Naive B cell (primary cell): ENCODE measurements at regions not wholly inside any gene's neighbourhood (a gene's known extent, or its start where the extent isn't known, plus 50 kb on each side); places are given as distances from the start of the nearest gene placed in this dataset.
"Not testable (repeated sequence)": the region's sequence is repeated elsewhere in the genome, so short reads cannot be mapped to it uniquely, and the experiment has no call there.

Experiments
- ATAC-seq, 2 donors: fragments of 150-1000 bp; cut with Tn5 transposase; 2 replicates each; pipeline ENCODE4 v1.10.0; 2021; ENCODE audit warnings: low read depth in 2 of 2, mild to moderate bottlenecking in 2 of 2, moderate library complexity in 2 of 2
- DNase-seq: peaks from one replicate; pipeline ENCODE4 v3.0.0; 2022
- H3K27ac Mint-ChIP-seq, 6 donors: one replicate each; pipeline ENCODE4 v1.8.0; 2020 to 2022; ENCODE audit warnings: mild to moderate bottlenecking in 6 of 6, mixed read lengths in 6 of 6, moderate library complexity in 5 of 6, inconsistent platforms in 2 of 6
- H3K27me3 Mint-ChIP-seq, 3 donors: one replicate each; pipeline ENCODE4 v1.8.0; 2021 to 2022; ENCODE audit warnings: mixed read lengths in 3 of 3, mild to moderate bottlenecking in 1 of 3
- H3K36me3 Mint-ChIP-seq, 2 donors: one replicate each; pipeline ENCODE4 v1.8.0; 2020 to 2022; ENCODE audit warnings: mixed read lengths in 2 of 2, inconsistent platforms in 1 of 2, mild to moderate bottlenecking in 1 of 2
- H3K4me1 Mint-ChIP-seq, 3 donors: one replicate each; pipeline ENCODE4 v1.8.0; 2020 to 2022; ENCODE audit warnings: mixed read lengths in 3 of 3, inconsistent platforms in 1 of 3, mild to moderate bottlenecking in 1 of 3, moderate library complexity in 1 of 3
- H3K4me3 Mint-ChIP-seq, 8 donors: one replicate each; pipeline ENCODE4 v1.8.0; 2020 to 2022; ENCODE audit warnings: mild to moderate bottlenecking in 8 of 8, mixed read lengths in 8 of 8, moderate library complexity in 8 of 8, inconsistent platforms in 2 of 8
- H3K9me3 Mint-ChIP-seq, 7 donors: one replicate each; pipeline ENCODE4 v1.8.0; 2020 to 2022; ENCODE audit warnings: mixed read lengths in 7 of 7, mild to moderate bottlenecking in 5 of 7, inconsistent platforms in 2 of 7, moderate library complexity in 1 of 7

GRCh38 chr14:48598458-48598857 lies 923.1 kb upstream of the MDGA2 start:
- no peaks in the 10 kb centered on the region for H3K36me3 Mint-ChIP-seq
- H3K9me3 Mint-ChIP-seq: peaks cover 0 to 1% (median 0%) of the 10 kb centered on the region in 7 donors
- H3K4me1 Mint-ChIP-seq: no peaks in the 10 kb centered on the region
- no peaks in the 10 kb centered on the region for H3K27me3 Mint-ChIP-seq
- H3K27ac Mint-ChIP-seq: no peak overlapping the region
- DNase-seq: no peak
- no peak for ATAC-seq
- no peak overlapping the region for H3K4me3 Mint-ChIP-seq

GRCh38 chr14:48586099-48586498 lies 910.7 kb upstream of the MDGA2 start:
- Mint-ChIP-seq H3K27ac (no peak overlapping the region), H3K4me3 (no peak overlapping the region), H3K9me3 (peaks cover 0 to 3% (median 0%) of the 10 kb centered on the region in 7 donors), H3K27me3 (no peaks in the 10 kb centered on the region), H3K4me1 (no peaks in the 10 kb centered on the region), H3K36me3 (no peaks in the 10 kb centered on the region)
- DNase-seq (no peak), ATAC-seq (no peak)

DNA sequence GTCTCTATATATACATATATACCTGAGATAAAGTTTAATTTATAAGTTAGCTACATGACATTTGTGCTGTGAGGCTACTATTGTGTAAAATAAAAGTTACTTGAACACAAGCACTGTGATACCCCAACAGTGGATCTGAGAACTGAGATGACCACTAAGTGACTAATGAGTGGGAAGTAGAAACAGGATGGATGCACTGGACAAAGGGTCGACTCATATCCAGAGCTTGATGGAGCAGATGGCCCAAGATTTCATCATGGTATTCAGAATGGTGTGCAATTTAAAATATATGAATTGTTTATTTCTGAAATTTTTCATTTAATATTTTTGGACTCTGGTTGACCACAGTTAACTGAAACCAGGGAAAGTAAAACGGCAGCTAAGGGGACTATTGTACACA lies 908.6 kb upstream of the MDGA2 start:
- ATAC-seq (no peak), DNase-seq (no peak)
- H3K27me3 Mint-ChIP-seq: no peaks in the 10 kb centered on the region
- no peaks in the 10 kb centered on the region for H3K4me1 Mint-ChIP-seq
- no peak overlapping the region for H3K4me3 Mint-ChIP-seq
- H3K36me3 Mint-ChIP-seq: no peaks in the 10 kb centered on the region
- H3K27ac Mint-ChIP-seq: no peak overlapping the region
- no peaks in the 10 kb centered on the region for H3K9me3 Mint-ChIP-seq

DNA sequence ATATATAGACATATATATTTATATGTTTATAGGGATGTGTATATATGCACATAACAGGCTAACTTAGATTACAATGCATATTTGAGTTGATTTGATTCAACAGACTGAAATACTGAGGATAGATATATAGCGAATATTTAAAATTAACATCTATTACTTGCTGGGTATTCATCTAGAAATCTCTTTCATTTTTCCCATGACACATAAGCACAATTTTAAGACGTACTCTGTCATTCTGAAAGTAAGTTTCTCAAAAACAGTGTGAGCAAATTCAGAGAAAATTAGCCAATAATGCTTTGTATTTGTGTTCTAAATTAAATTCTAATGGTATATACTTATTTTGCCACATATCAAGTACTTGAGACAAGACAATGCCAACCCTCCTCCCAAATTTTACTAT lies 907.5 kb upstream of the MDGA2 start:
- DNase-seq (no peak), ATAC-seq (no peak)
- Mint-ChIP-seq H3K27ac (no peak overlapping the region), H3K27me3 (no peaks in the 10 kb centered on the region), H3K9me3 (no peaks in the 10 kb centered on the region), H3K4me1 (no peaks in the 10 kb centered on the region), H3K4me3 (no peak overlapping the region), H3K36me3 (no peaks in the 10 kb centered on the region)

GRCh38 chr14:48580692-48581091 lies 905.3 kb upstream of the MDGA2 start:
- Mint-ChIP-seq H3K4me3 (no peak overlapping the region), H3K27ac (no peak overlapping the region), H3K9me3 (peaks cover 0 to 3% (median 0%) of the 10 kb centered on the region in 7 donors), H3K4me1 (no peaks in the 10 kb centered on the region), H3K36me3 (no peaks in the 10 kb centered on the region), H3K27me3 (no peaks in the 10 kb centered on the region)
- ATAC-seq (no peak), DNase-seq (no peak)

DNA sequence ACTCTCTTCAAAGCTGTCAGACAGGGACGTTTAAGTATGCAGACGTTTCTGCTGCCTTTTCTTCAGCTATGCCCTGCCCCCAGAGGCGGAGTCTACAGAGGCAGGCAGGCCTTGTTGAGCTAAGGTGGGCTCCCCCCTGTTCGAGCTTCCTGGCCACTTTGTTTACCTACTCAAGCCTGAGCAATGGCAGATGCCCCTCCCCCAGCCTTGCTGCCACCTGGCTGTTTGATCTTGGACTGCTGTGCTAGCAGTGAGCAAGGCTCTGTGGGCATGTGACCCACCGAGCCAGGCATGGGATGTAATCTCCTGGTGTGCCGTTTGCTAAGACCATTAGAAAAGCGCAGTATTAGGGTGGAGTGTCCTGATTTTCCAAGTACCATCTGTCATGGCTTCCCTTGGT lies 900.4 kb upstream of the MDGA2 start:
- Mint-ChIP-seq H3K36me3 (no peaks in the 10 kb centered on the region), H3K4me3 (no peak overlapping the region), H3K27ac (no peak overlapping the region), H3K9me3 (peaks cover 0 to 27% (median 3%) of the 10 kb centered on the region in 7 donors), H3K4me1 (no peaks in the 10 kb centered on the region), H3K27me3 (no peaks in the 10 kb centered on the region)
- ATAC-seq (no peak), DNase-seq (no peak)

DNA sequence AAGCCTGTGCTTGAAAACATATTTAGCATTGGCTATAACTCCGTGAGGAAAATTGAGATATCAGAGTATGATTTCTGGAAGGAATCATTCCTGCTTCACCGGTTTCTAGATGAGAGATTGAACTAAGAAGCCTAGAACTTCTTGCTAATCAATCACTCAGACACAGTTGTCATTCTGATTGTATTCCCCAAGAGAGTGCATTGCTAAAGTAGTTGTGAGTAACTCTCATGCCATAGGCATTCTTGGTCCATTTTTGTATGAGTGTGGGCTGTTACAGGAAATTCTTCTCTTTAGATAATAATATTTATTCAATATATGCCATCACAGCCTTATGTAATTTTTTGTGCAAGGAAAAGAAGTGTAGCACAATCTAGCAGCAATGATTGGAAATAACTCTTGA lies 893.3 kb upstream of the MDGA2 start:
- Mint-ChIP-seq H3K27ac (no peak overlapping the region), H3K9me3 (peaks cover under 1 to 25% (median 9%) of the 10 kb centered on the region in 7 donors), H3K36me3 (no peaks in the 10 kb centered on the region), H3K27me3 (no peaks in the 10 kb centered on the region), H3K4me1 (no peaks in the 10 kb centered on the region), H3K4me3 (no peak overlapping the region)
- DNase-seq: no peak
- no peak for ATAC-seq

GRCh38 chr14:48568252-48568651 lies 892.8 kb upstream of the MDGA2 start:
- Mint-ChIP-seq H3K36me3 (no peaks in the 10 kb centered on the region), H3K27me3 (no peaks in the 10 kb centered on the region), H3K4me3 (no peak overlapping the region), H3K27ac (no peak overlapping the region), H3K4me1 (no peaks in the 10 kb centered on the region), H3K9me3 (peaks cover 4 to 26% (median 12%) of the 10 kb centered on the region in 7 donors)
- no peak for ATAC-seq
- no peak for DNase-seq

GRCh38 chr14:48563489-48563888 lies 888.1 kb upstream of the MDGA2 start:
- no peak for ATAC-seq
- no peaks in the 10 kb centered on the region for H3K36me3 Mint-ChIP-seq
- no peak for DNase-seq
- no peaks in the 10 kb centered on the region for H3K27me3 Mint-ChIP-seq
- H3K9me3 Mint-ChIP-seq: peaks cover 4 to 13% (median 10%) of the 10 kb centered on the region in 7 donors
- no peak overlapping the region for H3K4me3 Mint-ChIP-seq
- H3K4me1 Mint-ChIP-seq: no peaks in the 10 kb centered on the region
- no peak overlapping the region for H3K27ac Mint-ChIP-seq

DNA sequence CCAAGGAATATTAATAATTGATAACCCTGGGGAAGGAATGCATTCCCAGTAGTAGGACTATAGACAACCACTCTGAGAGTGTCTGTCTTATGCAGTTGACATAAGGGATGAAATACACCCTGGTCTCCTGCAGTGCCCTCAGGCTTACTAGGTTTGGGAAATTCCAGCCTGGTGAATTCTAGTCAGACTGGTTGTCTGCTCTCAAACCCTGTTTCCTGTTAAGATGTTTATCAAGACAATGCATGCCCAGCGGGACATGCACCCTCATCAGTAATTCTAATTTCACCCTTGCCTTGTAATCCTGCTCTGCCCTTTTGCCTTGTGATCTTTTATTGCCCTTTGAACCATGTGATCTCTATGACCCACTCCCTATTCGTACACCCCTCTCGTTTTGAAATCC lies 886.0 kb upstream of the MDGA2 start:
- not testable (repeated sequence) for H3K4me1 Mint-ChIP-seq, H3K4me3 Mint-ChIP-seq, H3K27ac Mint-ChIP-seq, H3K36me3 Mint-ChIP-seq, ATAC-seq, DNase-seq, H3K27me3 Mint-ChIP-seq
- H3K9me3 Mint-ChIP-seq: peaks cover 4 to 13% (median 10%) of the 10 kb centered on the region in 7 donors

GRCh38 chr14:48560421-48560820 lies 885.0 kb upstream of the MDGA2 start:
- ATAC-seq: no peak
- Mint-ChIP-seq H3K36me3 (no peaks in the 10 kb centered on the region), H3K4me3 (no peak overlapping the region), H3K27me3 (no peaks in the 10 kb centered on the region), H3K4me1 (no peaks in the 10 kb centered on the region), H3K9me3 (peaks cover 5 to 13% (median 10%) of the 10 kb centered on the region in 7 donors), H3K27ac (no peak overlapping the region)
- no peak for DNase-seq

DNA sequence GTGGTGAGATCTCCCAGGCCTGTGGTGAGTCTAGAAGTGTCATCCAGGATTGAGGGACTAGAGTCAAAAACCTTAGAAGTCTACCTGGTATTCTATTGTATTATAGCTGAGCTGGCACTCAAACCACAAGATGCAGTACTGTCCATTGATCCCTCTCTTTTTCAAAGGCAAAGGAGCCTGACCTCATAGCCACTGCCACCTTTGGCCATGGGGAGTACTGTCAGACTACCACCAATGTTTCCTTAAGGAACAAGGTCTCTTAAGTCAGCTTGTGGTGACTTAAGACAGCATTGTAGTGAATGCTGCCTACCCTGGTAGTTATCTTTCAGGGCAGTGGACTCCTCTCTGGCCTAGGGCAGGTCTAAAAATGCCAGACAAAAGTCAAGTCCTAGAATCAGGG lies 878.0 kb upstream of the MDGA2 start:
- H3K36me3 Mint-ChIP-seq: no peaks in the 10 kb centered on the region
- ATAC-seq (no peak), DNase-seq (no peak)
- peaks cover 0 to 4% (median 0%) of the 10 kb centered on the region in 7 donors for H3K9me3 Mint-ChIP-seq
- no peaks in the 10 kb centered on the region for H3K27me3 Mint-ChIP-seq
- no peak overlapping the region for H3K27ac Mint-ChIP-seq
- no peak overlapping the region for H3K4me3 Mint-ChIP-seq
- H3K4me1 Mint-ChIP-seq: no peaks in the 10 kb centered on the region

- Mint-ChIP-seq H3K27ac (no peak overlapping the region), H3K4me3 (no peak overlapping the region), H3K9me3 (peaks cover 0 to 5% (median 2%) of the 10 kb centered on the region in 7 donors), H3K27me3 (no peaks in the 10 kb centered on the region), H3K36me3 (no peaks in the 10 kb centered on the region), H3K4me1 (no peaks in the 10 kb centered on the region)
- DNase-seq: no peak
- ATAC-seq: no peak
Observed at GRCh38 chr14:48546996-48547395, 871.6 kb upstream of the MDGA2 start.

DNA sequence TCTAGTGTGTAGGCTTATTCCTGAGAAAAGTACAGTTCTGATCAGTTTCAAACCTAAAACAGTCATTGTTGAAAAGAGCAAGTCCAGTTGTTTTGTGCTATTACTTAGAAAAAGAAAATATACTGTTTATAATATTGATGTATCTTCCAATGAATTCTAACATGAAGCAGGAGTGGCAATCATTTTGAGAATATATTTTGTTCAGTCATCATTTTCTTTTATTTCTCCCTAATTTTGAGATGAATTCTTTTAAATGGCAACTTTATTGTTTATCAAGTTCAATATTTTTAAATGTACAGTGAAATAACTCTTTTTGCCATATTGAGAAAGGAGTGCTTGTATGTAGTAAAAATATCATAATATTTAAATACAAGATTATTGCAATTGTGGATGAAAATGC lies 862.2 kb upstream of the MDGA2 start:
- no peaks in the 10 kb centered on the region for H3K4me1 Mint-ChIP-seq
- H3K27me3 Mint-ChIP-seq: no peaks in the 10 kb centered on the region
- H3K9me3 Mint-ChIP-seq: peaks cover 0 to 2% (median 0%) of the 10 kb centered on the region in 7 donors
- no peak for ATAC-seq
- no peak overlapping the region for H3K27ac Mint-ChIP-seq
- DNase-seq: no peak
- H3K4me3 Mint-ChIP-seq: no peak overlapping the region
- no peaks in the 10 kb centered on the region for H3K36me3 Mint-ChIP-seq

DNA sequence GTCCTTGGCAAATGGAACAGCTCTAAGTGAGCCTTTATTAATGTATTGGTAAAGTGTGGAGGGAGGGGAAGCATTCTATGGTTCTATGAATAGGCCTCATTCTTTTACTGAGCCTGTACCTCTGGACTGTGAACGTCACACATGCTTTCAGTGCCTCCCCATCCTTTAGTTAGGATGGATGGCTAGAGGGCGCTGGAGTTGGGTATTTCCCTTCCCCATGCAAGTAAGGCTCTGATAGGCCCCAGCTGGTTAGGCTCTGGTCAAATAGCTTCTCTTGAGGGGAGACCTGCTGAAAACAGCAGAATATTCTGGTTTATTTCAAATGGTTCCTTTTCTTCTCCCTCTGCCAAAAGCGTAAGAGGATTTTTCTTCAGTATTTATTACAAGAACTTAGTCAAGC lies 860.9 kb upstream of the MDGA2 start:
- Mint-ChIP-seq H3K27me3 (no peaks in the 10 kb centered on the region), H3K36me3 (no peaks in the 10 kb centered on the region), H3K27ac (no peak overlapping the region), H3K4me1 (no peaks in the 10 kb centered on the region), H3K4me3 (no peak overlapping the region), H3K9me3 (peaks cover 0 to 5% (median 0%) of the 10 kb centered on the region in 7 donors)
- no peak for ATAC-seq
- no peak for DNase-seq
